ENCODE measurements at regions not wholly inside any gene's neighbourhood (a gene's known extent, or its start where the extent isn't known, plus 50 kb on each side); places are given as distances from the start of the nearest gene placed in this dataset.

- DNase-seq (ENCODE audit: low read depth in 2 of 2) = no peak
These were observed 73.5 kb downstream of the GLI2 start for GRCh38 chr2:120809151-120809550.

GRCh38 chr2:120809609-120810440 is 74.2 kb downstream of the GLI2 start:
- DNase-seq (ENCODE audit: low read depth in 2 of 2) = no peak

GRCh38 chr2:120810639-120811038 is 75.0 kb downstream of the GLI2 start:
- DNase-seq (ENCODE audit: low read depth in 2 of 2) = no peak

GRCh38 chr2:120812866-120813265 is 77.2 kb downstream of the GLI2 start:
- DNase-seq (ENCODE audit: low read depth in 2 of 2) = no peak

GRCh38 chr2:120814352-120814751 is 78.7 kb downstream of the GLI2 start:
- DNase-seq (ENCODE audit: low read depth in 2 of 2) = no peak

GRCh38 chr2:120815292-120815691 is 79.6 kb downstream of the GLI2 start:
- DNase-seq (ENCODE audit: low read depth in 2 of 2) = no peak

GRCh38 chr2:120817136-120817955 is 81.7 kb downstream of the GLI2 start:
- no peak for DNase-seq (ENCODE audit: low read depth in 2 of 2)

GRCh38 chr2:120817956-120818325 is 82.3 kb downstream of the GLI2 start:
- DNase-seq (ENCODE audit: low read depth in 2 of 2) = no peak

GRCh38 chr2:120818441-120818920 is 82.8 kb downstream of the GLI2 start:
- no peak for DNase-seq (ENCODE audit: low read depth in 2 of 2)

GRCh38 chr2:120819720-120820210 is 84.1 kb downstream of the GLI2 start:
- DNase-seq (ENCODE audit: low read depth in 2 of 2) = no peak

- no peak for DNase-seq (ENCODE audit: low read depth in 2 of 2)
These were observed 84.7 kb downstream of the GLI2 start for GRCh38 chr2:120820263-120820952.

- DNase-seq (ENCODE audit: low read depth in 2 of 2) = no peak
These were observed 85.2 kb downstream of the GLI2 start for GRCh38 chr2:120820953-120821279.

GRCh38 chr2:120821446-120822160 is 85.9 kb downstream of the GLI2 start:
- no peak for DNase-seq (ENCODE audit: low read depth in 2 of 2)

GRCh38 chr2:120822933-120823332 is 87.3 kb downstream of the GLI2 start:
- DNase-seq (ENCODE audit: low read depth in 2 of 2) = no peak

GRCh38 chr2:120823551-120823950 is 87.9 kb downstream of the GLI2 start:
- DNase-seq (ENCODE audit: low read depth in 2 of 2) = no peak

GRCh38 chr2:120824246-120824645 is 88.6 kb downstream of the GLI2 start:
- DNase-seq (ENCODE audit: low read depth in 2 of 2) = no peak

- DNase-seq (ENCODE audit: low read depth in 2 of 2) = no peak
These were observed 89.9 kb downstream of the GLI2 start for GRCh38 chr2:120825370-120826259.

GRCh38 chr2:120826260-120826648 is 90.6 kb downstream of the GLI2 start:
- DNase-seq (ENCODE audit: low read depth in 2 of 2) = no peak

GRCh38 chr2:120826716-120827410 is 91.2 kb downstream of the GLI2 start:
- no peak for DNase-seq (ENCODE audit: low read depth in 2 of 2)

- no peak for DNase-seq (ENCODE audit: low read depth in 2 of 2)
These were observed 92.4 kb downstream of the GLI2 start for GRCh38 chr2:120828066-120828465.
